Activated T-helper 1 cell treated with anti-CD3 and anti-CD28 coated beads, Interleukin-12 subunit alpha, Interleukin-12 subunit beta, Interleukin-2, Interleukin-4 antibody, amounts not matched to agents 30 ng/mL and 10 ng/mL and 1 ng/mL, durations not matched to agents 14 hours and 24 hours and 36 hours (primary cell): ENCODE measurements at regions not wholly inside any gene's neighbourhood (a gene's known extent, or its start where the extent isn't known, plus 50 kb on each side); places are given as distances from the start of the nearest gene placed in this dataset.

Experiments
- DNase-seq: peaks from one replicate; pipeline ENCODE4 v3.0.0; 2021; ENCODE audit warnings: low spot score
- H3K27ac Mint-ChIP-seq: one replicate; pipeline ENCODE4 v1.8.0; 2021; ENCODE audit warnings: mild to moderate bottlenecking, mixed read lengths
- H3K27me3 Mint-ChIP-seq: one replicate; pipeline ENCODE4 v1.8.0; 2022; ENCODE audit warnings: mild to moderate bottlenecking, moderate library complexity, mixed read lengths; ENCODE audit not compliant: insufficient read depth
- H3K36me3 Mint-ChIP-seq: one replicate; pipeline ENCODE4 v1.8.0; 2021; ENCODE audit warnings: low read depth, mixed read lengths
- H3K4me1 Mint-ChIP-seq: one replicate; pipeline ENCODE4 v1.8.0; 2021; ENCODE audit warnings: low read depth, mixed read lengths
- H3K4me3 Mint-ChIP-seq: one replicate; pipeline ENCODE4 v1.8.0; 2021; ENCODE audit warnings: mild to moderate bottlenecking, moderate library complexity, mixed read lengths
- H3K9me3 Mint-ChIP-seq: one replicate; pipeline ENCODE4 v1.8.0; 2021; ENCODE audit warnings: mixed read lengths
- intact Hi-C: fragments of 100-400 bp; cut with micrococcal nuclease; formaldehyde crosslinking; loops from one replicate; pipeline ENCODE4 v1.15.1; 2024

GRCh38 chr14:54104601-54105145 is 148.0 kb upstream of the BMP4 start:
- Mint-ChIP-seq H3K4me1 (no peaks in the 10 kb centered on the region), H3K36me3 (no peaks in the 10 kb centered on the region), H3K27me3 (no peaks in the 10 kb centered on the region), H3K4me3 (no peak overlapping the region), H3K9me3 (no peaks in the 10 kb centered on the region), H3K27ac (no peak overlapping the region)
- intact Hi-C loops: no loop called here
- no peak for DNase-seq

- H3K27ac Mint-ChIP-seq: no peak overlapping the region
- no peaks in the 10 kb centered on the region for H3K27me3 Mint-ChIP-seq
- H3K36me3 Mint-ChIP-seq: no peaks in the 10 kb centered on the region
- intact Hi-C loops: no loop called here
- no peak overlapping the region for H3K4me3 Mint-ChIP-seq
- H3K9me3 Mint-ChIP-seq: no peaks in the 10 kb centered on the region
- DNase-seq: no peak
- no peaks in the 10 kb centered on the region for H3K4me1 Mint-ChIP-seq
Measured at GRCh38 chr14:54105406-54105805, 148.8 kb upstream of the BMP4 start.

- H3K36me3 Mint-ChIP-seq: no peaks in the 10 kb centered on the region
- no peaks in the 10 kb centered on the region for H3K27me3 Mint-ChIP-seq
- intact Hi-C loops: no loop called here
- H3K9me3 Mint-ChIP-seq: no peaks in the 10 kb centered on the region
- no peak overlapping the region for H3K27ac Mint-ChIP-seq
- H3K4me1 Mint-ChIP-seq: no peaks in the 10 kb centered on the region
- no peak overlapping the region for H3K4me3 Mint-ChIP-seq
- no peak for DNase-seq
Measured at GRCh38 chr14:54105898-54106297, 149.3 kb upstream of the BMP4 start.

GRCh38 chr14:54106661-54107377 is 150.2 kb upstream of the BMP4 start:
- no peaks in the 10 kb centered on the region for H3K36me3 Mint-ChIP-seq
- intact Hi-C loops: no loop called here
- no peak overlapping the region for H3K4me3 Mint-ChIP-seq
- H3K9me3 Mint-ChIP-seq: no peaks in the 10 kb centered on the region
- DNase-seq: no peak
- no peaks in the 10 kb centered on the region for H3K4me1 Mint-ChIP-seq
- H3K27ac Mint-ChIP-seq: no peak overlapping the region
- H3K27me3 Mint-ChIP-seq: no peaks in the 10 kb centered on the region

- DNase-seq: no peak
- Mint-ChIP-seq H3K27me3 (no peaks in the 10 kb centered on the region), H3K9me3 (peaks cover 5% of the 10 kb centered on the region), H3K36me3 (no peaks in the 10 kb centered on the region), H3K27ac (no peak overlapping the region), H3K4me3 (no peak overlapping the region), H3K4me1 (no peaks in the 10 kb centered on the region)
- intact Hi-C loops: no loop called here
Measured at GRCh38 chr14:54108481-54109471, 152.2 kb upstream of the BMP4 start.

- intact Hi-C loops: no loop called here
- Mint-ChIP-seq H3K36me3 (no peaks in the 10 kb centered on the region), H3K4me1 (no peaks in the 10 kb centered on the region), H3K27ac (no peak overlapping the region), H3K4me3 (no peak overlapping the region), H3K9me3 (peaks cover 5% of the 10 kb centered on the region), H3K27me3 (no peaks in the 10 kb centered on the region)
- DNase-seq: no peak
Measured at GRCh38 chr14:54109521-54110120, 153.0 kb upstream of the BMP4 start.

GRCh38 chr14:54114941-54115340 is 158.3 kb upstream of the BMP4 start:
- no peak overlapping the region for H3K4me3 Mint-ChIP-seq
- H3K9me3 Mint-ChIP-seq: peaks cover 5% of the 10 kb centered on the region
- intact Hi-C loops: no loop called here
- no peak for DNase-seq
- H3K27ac Mint-ChIP-seq: no peak overlapping the region
- H3K27me3 Mint-ChIP-seq: no peaks in the 10 kb centered on the region
- no peaks in the 10 kb centered on the region for H3K36me3 Mint-ChIP-seq
- H3K4me1 Mint-ChIP-seq: no peaks in the 10 kb centered on the region

GRCh38 chr14:54116198-54116885 is 159.7 kb upstream of the BMP4 start:
- Mint-ChIP-seq H3K4me1 (no peaks in the 10 kb centered on the region), H3K9me3 (peaks cover 5% of the 10 kb centered on the region), H3K36me3 (no peaks in the 10 kb centered on the region), H3K4me3 (no peak overlapping the region), H3K27me3 (no peaks in the 10 kb centered on the region), H3K27ac (no peak overlapping the region)
- intact Hi-C loops: no loop called here
- no peak for DNase-seq

GRCh38 chr14:54116972-54117371 is 160.3 kb upstream of the BMP4 start:
- H3K4me3 Mint-ChIP-seq: no peak overlapping the region
- H3K4me1 Mint-ChIP-seq: no peaks in the 10 kb centered on the region
- DNase-seq: no peak
- H3K27me3 Mint-ChIP-seq: no peaks in the 10 kb centered on the region
- H3K36me3 Mint-ChIP-seq: no peaks in the 10 kb centered on the region
- H3K27ac Mint-ChIP-seq: no peak overlapping the region
- intact Hi-C loops: no loop called here
- peaks cover 5% of the 10 kb centered on the region for H3K9me3 Mint-ChIP-seq

GRCh38 chr14:54117396-54117795 is 160.8 kb upstream of the BMP4 start:
- H3K27me3 Mint-ChIP-seq: no peaks in the 10 kb centered on the region
- H3K4me1 Mint-ChIP-seq: no peaks in the 10 kb centered on the region
- peaks cover 1% of the 10 kb centered on the region for H3K9me3 Mint-ChIP-seq
- DNase-seq: no peak
- no peaks in the 10 kb centered on the region for H3K36me3 Mint-ChIP-seq
- intact Hi-C loops: no loop called here
- H3K27ac Mint-ChIP-seq: no peak overlapping the region
- H3K4me3 Mint-ChIP-seq: no peak overlapping the region

GRCh38 chr14:54117924-54118323 is 161.3 kb upstream of the BMP4 start:
- Mint-ChIP-seq H3K27me3 (no peaks in the 10 kb centered on the region), H3K9me3 (no peaks in the 10 kb centered on the region), H3K27ac (no peak overlapping the region), H3K4me1 (no peaks in the 10 kb centered on the region), H3K36me3 (no peaks in the 10 kb centered on the region), H3K4me3 (no peak overlapping the region)
- DNase-seq: no peak
- intact Hi-C loops: no loop called here

- no peaks in the 10 kb centered on the region for H3K4me1 Mint-ChIP-seq
- no peak overlapping the region for H3K4me3 Mint-ChIP-seq
- H3K9me3 Mint-ChIP-seq: peaks cover 4% of the 10 kb centered on the region
- no peaks in the 10 kb centered on the region for H3K36me3 Mint-ChIP-seq
- no peaks in the 10 kb centered on the region for H3K27me3 Mint-ChIP-seq
- no peak overlapping the region for H3K27ac Mint-ChIP-seq
- intact Hi-C loops: no loop called here
- DNase-seq: no peak
Measured at GRCh38 chr14:54120260-54120659, 163.6 kb upstream of the BMP4 start.
